GM11168 (cell line): ENCODE measurements at regions not wholly inside any gene's neighbourhood (a gene's known extent, or its start where the extent isn't known, plus 50 kb on each side); places are given as distances from the start of the nearest gene placed in this dataset.

Experiments
- in situ Hi-C: fragments of 300-500 bp; cut with MboI; formaldehyde crosslinking; loops from one replicate; pipeline ENCODE4 v1.12.0; 2022; ENCODE audit warnings: low sequenced_read_pairs; ENCODE audit not compliant: unreplicated experiment

- in situ Hi-C loops: no loop called here
These were observed 85.6 kb downstream of the C5orf15 start for GRCh38 chr5:133882846-133883245.

- in situ Hi-C loops: no loop called here
These were observed 86.1 kb downstream of the C5orf15 start for GRCh38 chr5:133882389-133882695.

- in situ Hi-C loops: no loop called here
These were observed 86.6 kb downstream of the C5orf15 start for GRCh38 chr5:133881576-133882388.

GRCh38 chr5:133878236-133878555 is 90.2 kb downstream of the C5orf15 start:
- in situ Hi-C loops: no loop called here

GRCh38 chr5:133877351-133878235 is 90.8 kb downstream of the C5orf15 start:
- in situ Hi-C loops: no loop called here

- in situ Hi-C loops: no loop called here
These were observed 92.2 kb downstream of the C5orf15 start for GRCh38 chr5:133876266-133876665.

GRCh38 chr5:133875179-133875578 is 93.2 kb downstream of the C5orf15 start:
- in situ Hi-C loops: no loop called here

- in situ Hi-C loops: no loop called here
These were observed 95.0 kb downstream of the C5orf15 start for GRCh38 chr5:133873449-133873848.

GRCh38 chr5:133870661-133871060 is 97.8 kb downstream of the C5orf15 start:
- in situ Hi-C loops: no loop called here

- in situ Hi-C loops: loop anchor here (10.0 kb wide), 1 partner anchor 335 kb away; no protein-coding TSS in a partner anchor
These were observed 98.7 kb downstream of the C5orf15 start for GRCh38 chr5:133869519-133870335.

- in situ Hi-C loops: loop anchor here (10.0 kb wide), 1 partner anchor 334 kb away; no protein-coding TSS in a partner anchor
These were observed 99.4 kb downstream of the C5orf15 start for GRCh38 chr5:133868946-133869518.

- in situ Hi-C loops: loop anchor here (10.0 kb wide), 1 partner anchor 333 kb away; no protein-coding TSS in a partner anchor
These were observed 100.4 kb downstream of the C5orf15 start for GRCh38 chr5:133867851-133868545.

- in situ Hi-C loops: loop anchor here (10.0 kb wide), 1 partner anchor 333 kb away; no protein-coding TSS in a partner anchor
These were observed 101.1 kb downstream of the C5orf15 start for GRCh38 chr5:133867341-133867740.

- in situ Hi-C loops: loop anchor here (10.0 kb wide), 1 partner anchor 332 kb away; no protein-coding TSS in a partner anchor
These were observed 101.6 kb downstream of the C5orf15 start for GRCh38 chr5:133866903-133867245.

- in situ Hi-C loops: loop anchor here (10.0 kb wide), 1 partner anchor 332 kb away; no protein-coding TSS in a partner anchor
These were observed 102.1 kb downstream of the C5orf15 start for GRCh38 chr5:133866160-133866902.

GRCh38 chr5:133865113-133865512 is 103.3 kb downstream of the C5orf15 start:
- in situ Hi-C loops: loop anchor here (10.0 kb wide), 1 partner anchor 330 kb away; no protein-coding TSS in a partner anchor

- in situ Hi-C loops: loop anchor here (10.0 kb wide), 1 partner anchor 330 kb away; no protein-coding TSS in a partner anchor
These were observed 103.7 kb downstream of the C5orf15 start for GRCh38 chr5:133864711-133865110.

GRCh38 chr5:133863857-133864585 is 104.4 kb downstream of the C5orf15 start:
- in situ Hi-C loops: loop anchor here (10.0 kb wide), 1 partner anchor 329 kb away; no protein-coding TSS in a partner anchor
